Panc1 (cell line): ENCODE measurements at regions not wholly inside any gene's neighbourhood (a gene's known extent, or its start where the extent isn't known, plus 50 kb on each side); places are given as distances from the start of the nearest gene placed in this dataset.

ENCODE experiments used
- ATAC-seq: fragments of 200-7000 bp; cut with Tn5 transposase; 2 replicates; pipeline ENCODE4 v1.9.1; 2020; ENCODE audit warnings: mild to moderate bottlenecking, moderate library complexity
- BruUV-seq: library from RNA; stranded (reverse); fragments of 400-500 nt; replicated peaks from 2 replicates; lab custom pipeline; 2021; lab: Mats Ljungman, UMichigan
- CTCF ChIA-PET: fragments of 300-600 bp; sonication (Branson Sonifier 250); formaldehyde crosslinking; loops from one replicate; lab custom pipeline; 2022; ENCODE audit warnings: antibody characterized with exemption; lab: Charles Lee
- POLR2A ChIA-PET: fragments of 300-600 bp; sonication (Branson Sonifier 250); formaldehyde crosslinking; loops from one replicate; lab custom pipeline; 2022; ENCODE audit warnings: antibody characterized with exemption; lab: Charles Lee
- DNase-seq: peaks from one replicate; pipeline ENCODE4 v3.0.0-alpha.2; 2010; ENCODE audit warnings: low read depth, low spot score
- H3K27ac ChIP-seq: 2 replicates; pipeline ENCODE4 v1.5.1; 2011; ENCODE audit warnings: mild to moderate bottlenecking, low read length, inconsistent platforms
- H3K27me3 ChIP-seq: fragments of 200-500 bp; sonication (Bioruptor generic); 2 replicates; pipeline ENCODE4 v1.6.0; 2014; ENCODE audit warnings: low read length, inconsistent platforms; ENCODE audit not compliant: control insufficient read depth, insufficient read depth
- H3K36me3 ChIP-seq: fragments of 200-500 bp; sonication (Bioruptor generic); 2 replicates; pipeline ENCODE4 v1.5.1; 2014; ENCODE audit warnings: inconsistent platforms, mild to moderate bottlenecking, low read length, moderate library complexity; ENCODE audit not compliant: control insufficient read depth, insufficient read depth
- H3K4me1 ChIP-seq: 2 replicates; pipeline ENCODE4 v1.5.1; 2011; ENCODE audit warnings: inconsistent platforms, mild to moderate bottlenecking, low read length, moderate library complexity; ENCODE audit not compliant: control insufficient read depth, insufficient read depth
- H3K4me3 ChIP-seq, 2 experiments: 2 replicates each; pipeline ENCODE4 v1.5.1; 2011 to 2012; ENCODE audit warnings: low read depth in 2 of 2, low read length in 2 of 2, mild to moderate bottlenecking in 2 of 2, inconsistent platforms in 1 of 2, moderate library complexity in 1 of 2
- H3K9me3 ChIP-seq: fragments of 200-500 bp; sonication (Bioruptor generic); 2 replicates; pipeline ENCODE4 v1.5.1; 2014; ENCODE audit warnings: low read depth, mild to moderate bottlenecking, inconsistent platforms, low read length, moderate library complexity; ENCODE audit not compliant: control insufficient read depth, insufficient read depth
- CTCF ChIP-seq: fragments of 450-650 bp; IDR thresholded peaks from 2 replicates; pipeline ENCODE4 v1.5.1; 2017; ENCODE audit warnings: mild to moderate bottlenecking
- POLR2AphosphoS5 ChIP-seq: IDR thresholded peaks from 2 replicates; pipeline ENCODE4 v1.6.1; 2012; ENCODE audit warnings: mild to moderate bottlenecking, low read depth, low read length, moderate library complexity
- REST ChIP-seq, 2 experiments: IDR thresholded peaks; 2 replicates each; pipeline ENCODE4 v1.6.1; 2011 to 2012; ENCODE audit warnings: low read depth in 2 of 2, control low read depth in 1 of 2, low read length in 1 of 2, mild to moderate bottlenecking in 1 of 2, moderate library complexity in 1 of 2; ENCODE audit not compliant: insufficient read depth in 1 of 2
- SIN3A ChIP-seq: IDR thresholded peaks from 2 replicates; pipeline ENCODE4 v1.6.1; 2012; ENCODE audit warnings: low read depth, mild to moderate bottlenecking, low read length, moderate library complexity, borderline replicate concordance; ENCODE audit not compliant: insufficient read depth
- TCF7L2 ChIP-seq: IDR thresholded peaks from 2 replicates; pipeline ENCODE4 v1.6.1; 2011; ENCODE audit warnings: mild to moderate bottlenecking, low read depth, low read length, inconsistent platforms
- in situ Hi-C: cut with HindIII; loops from 2 replicates; pipeline ENCODE4 v1.10.0; 2016; ENCODE audit warnings: low sequenced_read_pairs, low pct_unique_long_range_greater_than_20kb
- intact Hi-C: fragments of 100-400 bp; cut with micrococcal nuclease; formaldehyde crosslinking; loops from one replicate; pipeline ENCODE4 v1.10.0; 2022; ENCODE audit not compliant: unreplicated experiment

- intact Hi-C loops (no loop called here), in situ Hi-C loops (no loop called here)
- DNase-seq (no peak), ATAC-seq (no peak)
- no peaks in the 10 kb centered on the region for H3K9me3 ChIP-seq
- H3K27me3 ChIP-seq, result no peaks in the 10 kb centered on the region
- ChIA-PET CTCF (no interaction called here), POLR2A (no interaction called here)
- BruUV-seq, result no TSS peak
- H3K4me1 ChIP-seq, result no peaks in the 10 kb centered on the region
- H3K4me3 ChIP-seq, result no peak overlapping the region
- H3K36me3 ChIP-seq, result no peaks in the 10 kb centered on the region
- TF ChIP-seq REST (IDR thresholded peaks at IDR 0.05; ENCODE audit: insufficient read depth in 1 of 2, low read depth in 2 of 2, low read length in 1 of 2) (no peak), SIN3A (no peak), CTCF (no peak)
- H3K27ac ChIP-seq, result no peak overlapping the region
Observed at GRCh38 chr1:181896824-181897223, 164.7 kb downstream of the ZNF648 start.

GRCh38 chr1:181894439-181894859 is 167.1 kb downstream of the ZNF648 start:
- CTCF ChIA-PET, result no interaction called here
- Histone ChIP-seq H3K4me1 (no peaks in the 10 kb centered on the region), H3K27ac (no peak overlapping the region), H3K27me3 (no peaks in the 10 kb centered on the region), H3K36me3 (no peaks in the 10 kb centered on the region), H3K4me3 (no peak overlapping the region), H3K9me3 (no peaks in the 10 kb centered on the region)
- TF ChIP-seq REST (IDR thresholded peaks at IDR 0.05; ENCODE audit: insufficient read depth in 1 of 2, low read depth in 2 of 2, low read length in 1 of 2), result no peak
- no peak for TF ChIP-seq SIN3A
- no peak for TF ChIP-seq CTCF
- TF ChIP-seq POLR2AphosphoS5, result no peak
- no peak for TF ChIP-seq TCF7L2
- intact Hi-C loops, result no loop called here
- no peak for ATAC-seq
- no peak for DNase-seq
- in situ Hi-C loops, result no loop called here
- POLR2A ChIA-PET, result no interaction called here
- BruUV-seq, result no TSS peak
